ENCODE measurements at regions not wholly inside any gene's neighbourhood (a gene's known extent, or its start where the extent isn't known, plus 50 kb on each side); places are given as distances from the start of the nearest gene placed in this dataset.

GRCh38 chr22:49440931-49441330, 386.7 kb downstream of the BRD1 start:
- Histone ChIP-seq H3K36me3 (no peaks in the 10 kb centered on the region), H3K27me3 (replicated peaks; ENCODE audit: insufficient read depth) (no peaks in the 10 kb centered on the region), H3K4me1 (ENCODE audit: control insufficient read depth in 1 of 2, low read depth in 2 of 2) (no peaks in the 10 kb centered on the region), H3K9me3 (no peaks in the 10 kb centered on the region), H3K4me3 (no peak overlapping the region), H3K27ac (no peak overlapping the region)
- TF ChIP-seq, protein P1, sequence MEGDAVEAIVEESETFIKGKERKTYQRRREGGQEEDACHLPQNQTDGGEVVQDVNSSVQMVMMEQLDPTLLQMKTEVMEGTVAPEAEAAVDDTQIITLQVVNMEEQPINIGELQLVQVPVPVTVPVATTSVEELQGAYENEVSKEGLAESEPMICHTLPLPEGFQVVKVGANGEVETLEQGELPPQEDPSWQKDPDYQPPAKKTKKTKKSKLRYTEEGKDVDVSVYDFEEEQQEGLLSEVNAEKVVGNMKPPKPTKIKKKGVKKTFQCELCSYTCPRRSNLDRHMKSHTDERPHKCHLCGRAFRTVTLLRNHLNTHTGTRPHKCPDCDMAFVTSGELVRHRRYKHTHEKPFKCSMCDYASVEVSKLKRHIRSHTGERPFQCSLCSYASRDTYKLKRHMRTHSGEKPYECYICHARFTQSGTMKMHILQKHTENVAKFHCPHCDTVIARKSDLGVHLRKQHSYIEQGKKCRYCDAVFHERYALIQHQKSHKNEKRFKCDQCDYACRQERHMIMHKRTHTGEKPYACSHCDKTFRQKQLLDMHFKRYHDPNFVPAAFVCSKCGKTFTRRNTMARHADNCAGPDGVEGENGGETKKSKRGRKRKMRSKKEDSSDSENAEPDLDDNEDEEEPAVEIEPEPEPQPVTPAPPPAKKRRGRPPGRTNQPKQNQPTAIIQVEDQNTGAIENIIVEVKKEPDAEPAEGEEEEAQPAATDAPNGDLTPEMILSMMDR (IDR thresholded peaks at IDR 0.05), result no peak
- DNase-seq (ENCODE audit: low spot score), result no peak
- ATAC-seq (ENCODE audit: insufficient number of reproducible peaks, low FRiP score, low read depth), result no peak

DNA sequence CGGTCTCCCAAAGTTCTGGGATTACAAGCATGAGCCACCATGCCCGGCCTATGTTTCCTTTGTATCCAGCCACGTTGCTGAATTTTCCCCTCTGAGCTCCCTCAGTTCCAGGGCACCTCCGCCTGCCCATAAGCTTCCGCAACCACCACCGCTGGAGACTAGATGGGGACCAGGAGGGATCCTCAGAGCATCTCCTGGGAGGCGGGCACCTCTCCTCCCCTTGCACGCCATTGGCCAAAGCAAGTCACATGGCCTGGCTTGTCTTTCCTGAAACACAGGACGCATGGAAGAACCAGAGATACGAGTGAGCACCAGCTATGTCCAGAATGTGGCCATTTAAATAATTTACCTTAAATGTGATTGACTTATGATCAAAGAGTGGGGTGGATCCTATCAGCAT, 388.3 kb downstream of the BRD1 start:
- Histone ChIP-seq H3K9me3 (peaks cover 4% of the 10 kb centered on the region), H3K4me1 (ENCODE audit: control insufficient read depth in 1 of 2, low read depth in 2 of 2) (no peaks in the 10 kb centered on the region), H3K27me3 (replicated peaks; ENCODE audit: insufficient read depth) (no peaks in the 10 kb centered on the region), H3K4me3 (no peak overlapping the region), H3K27ac (no peak overlapping the region), H3K36me3 (no peaks in the 10 kb centered on the region)
- TF ChIP-seq, protein P1 (IDR thresholded peaks at IDR 0.05), result no peak
- ATAC-seq (ENCODE audit: insufficient number of reproducible peaks, low FRiP score, low read depth) (no peak), DNase-seq (ENCODE audit: low spot score) (no peak)

GRCh38 chr22:49437956-49438355, 389.7 kb downstream of the BRD1 start:
- Histone ChIP-seq H3K9me3 (peaks cover 6% of the 10 kb centered on the region), H3K4me1 (ENCODE audit: control insufficient read depth in 1 of 2, low read depth in 2 of 2) (no peaks in the 10 kb centered on the region), H3K27ac (no peak overlapping the region), H3K4me3 (no peak overlapping the region), H3K27me3 (replicated peaks; ENCODE audit: insufficient read depth) (no peaks in the 10 kb centered on the region), H3K36me3 (no peaks in the 10 kb centered on the region)
- DNase-seq (ENCODE audit: low spot score) (no peak), ATAC-seq (ENCODE audit: insufficient number of reproducible peaks, low FRiP score, low read depth) (no peak)
- TF ChIP-seq, protein P1 (IDR thresholded peaks at IDR 0.05), result no peak

GRCh38 chr22:49437356-49437755, 390.3 kb downstream of the BRD1 start:
- Histone ChIP-seq H3K4me1 (ENCODE audit: control insufficient read depth in 1 of 2, low read depth in 2 of 2) (no peaks in the 10 kb centered on the region), H3K9me3 (peaks cover 6% of the 10 kb centered on the region), H3K27me3 (replicated peaks; ENCODE audit: insufficient read depth) (no peaks in the 10 kb centered on the region), H3K4me3 (no peak overlapping the region), H3K27ac (no peak overlapping the region), H3K36me3 (no peaks in the 10 kb centered on the region)
- ATAC-seq (ENCODE audit: insufficient number of reproducible peaks, low FRiP score, low read depth), result no peak
- TF ChIP-seq, protein P1 (IDR thresholded peaks at IDR 0.05), result no peak
- no peak for DNase-seq (ENCODE audit: low spot score)

- Histone ChIP-seq H3K27me3 (replicated peaks; ENCODE audit: insufficient read depth) (no peaks in the 10 kb centered on the region), H3K4me1 (ENCODE audit: control insufficient read depth in 1 of 2, low read depth in 2 of 2) (no peaks in the 10 kb centered on the region), H3K36me3 (no peaks in the 10 kb centered on the region), H3K9me3 (peaks cover 6% of the 10 kb centered on the region), H3K4me3 (no peak overlapping the region), H3K27ac (no peak overlapping the region)
- ATAC-seq (ENCODE audit: insufficient number of reproducible peaks, low FRiP score, low read depth) (no peak), DNase-seq (ENCODE audit: low spot score) (no peak)
- TF ChIP-seq, protein P1 (IDR thresholded peaks at IDR 0.05), result no peak
These were observed 391.6 kb downstream of the BRD1 start for GRCh38 chr22:49436056-49436455.
